ENCODE measurements at regions not wholly inside any gene's neighbourhood (a gene's known extent, or its start where the extent isn't known, plus 50 kb on each side); places are given as distances from the start of the nearest gene placed in this dataset.

GRCh38 chr2:109702250-109702985 is 88.3 kb downstream of the SOWAHC start:
- Histone ChIP-seq H3K4me1 (ENCODE audit: control insufficient read depth in 1 of 2, insufficient read depth in 2 of 2, low read length in 2 of 2) (peaks cover 24 to 34% of the 10 kb centered on the region in 2 donors), H3K9me3 (ENCODE audit: control insufficient read depth in 1 of 2, low read length in 2 of 2) (no peaks in the 10 kb centered on the region), H3K36me3 (ENCODE audit: control insufficient read depth in 1 of 2, insufficient read depth in 2 of 2, low read length in 2 of 2) (no peaks in the 10 kb centered on the region), H3K27ac (ENCODE audit: low read depth, low read length) (no peak overlapping the region), H3K27me3 (ENCODE audit: control insufficient read depth in 1 of 2, insufficient read depth in 2 of 2, low read length in 2 of 2) (no peaks in the 10 kb centered on the region), H3K9ac (ENCODE audit: low read depth in 1 of 2, low read length in 2 of 2) (no peak overlapping the region), H3K4me3 (ENCODE audit: low read depth in 1 of 2, low read length in 2 of 2) (no peak overlapping the region)

GRCh38 chr2:109703077-109703476 is 88.9 kb downstream of the SOWAHC start:
- Histone ChIP-seq H3K9me3 (ENCODE audit: control insufficient read depth in 1 of 2, low read length in 2 of 2) (no peaks in the 10 kb centered on the region), H3K4me1 (ENCODE audit: control insufficient read depth in 1 of 2, insufficient read depth in 2 of 2, low read length in 2 of 2) (peaks cover 24 to 34% of the 10 kb centered on the region in 2 donors), H3K4me3 (ENCODE audit: low read depth in 1 of 2, low read length in 2 of 2) (no peak overlapping the region), H3K27ac (ENCODE audit: low read depth, low read length) (no peak overlapping the region), H3K36me3 (ENCODE audit: control insufficient read depth in 1 of 2, insufficient read depth in 2 of 2, low read length in 2 of 2) (no peaks in the 10 kb centered on the region), H3K9ac (ENCODE audit: low read depth in 1 of 2, low read length in 2 of 2) (no peak overlapping the region), H3K27me3 (ENCODE audit: control insufficient read depth in 1 of 2, insufficient read depth in 2 of 2, low read length in 2 of 2) (no peaks in the 10 kb centered on the region)

DNA sequence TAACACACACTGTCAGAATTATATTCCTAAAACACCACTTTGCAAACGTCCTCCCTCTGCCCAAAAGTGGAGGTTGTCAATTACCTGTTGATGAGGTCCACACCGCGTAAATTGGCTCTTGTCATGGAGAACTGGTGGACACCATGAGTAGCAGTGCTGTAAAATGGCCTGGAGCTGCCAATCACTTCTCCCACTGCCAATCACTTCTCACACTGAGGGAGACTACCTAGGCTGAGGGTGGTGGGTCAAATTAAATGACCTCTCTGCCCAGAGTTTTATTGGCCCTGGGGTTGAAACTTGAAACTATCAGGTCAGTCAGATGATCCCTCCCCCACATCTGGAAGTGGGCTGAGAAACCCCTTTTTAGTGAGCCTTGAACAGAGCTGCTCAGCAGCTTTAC is 89.6 kb downstream of the SOWAHC start:
- Histone ChIP-seq H3K36me3 (ENCODE audit: control insufficient read depth in 1 of 2, insufficient read depth in 2 of 2, low read length in 2 of 2) (no peaks in the 10 kb centered on the region), H3K27ac (ENCODE audit: low read depth, low read length) (no peak overlapping the region)

DNA sequence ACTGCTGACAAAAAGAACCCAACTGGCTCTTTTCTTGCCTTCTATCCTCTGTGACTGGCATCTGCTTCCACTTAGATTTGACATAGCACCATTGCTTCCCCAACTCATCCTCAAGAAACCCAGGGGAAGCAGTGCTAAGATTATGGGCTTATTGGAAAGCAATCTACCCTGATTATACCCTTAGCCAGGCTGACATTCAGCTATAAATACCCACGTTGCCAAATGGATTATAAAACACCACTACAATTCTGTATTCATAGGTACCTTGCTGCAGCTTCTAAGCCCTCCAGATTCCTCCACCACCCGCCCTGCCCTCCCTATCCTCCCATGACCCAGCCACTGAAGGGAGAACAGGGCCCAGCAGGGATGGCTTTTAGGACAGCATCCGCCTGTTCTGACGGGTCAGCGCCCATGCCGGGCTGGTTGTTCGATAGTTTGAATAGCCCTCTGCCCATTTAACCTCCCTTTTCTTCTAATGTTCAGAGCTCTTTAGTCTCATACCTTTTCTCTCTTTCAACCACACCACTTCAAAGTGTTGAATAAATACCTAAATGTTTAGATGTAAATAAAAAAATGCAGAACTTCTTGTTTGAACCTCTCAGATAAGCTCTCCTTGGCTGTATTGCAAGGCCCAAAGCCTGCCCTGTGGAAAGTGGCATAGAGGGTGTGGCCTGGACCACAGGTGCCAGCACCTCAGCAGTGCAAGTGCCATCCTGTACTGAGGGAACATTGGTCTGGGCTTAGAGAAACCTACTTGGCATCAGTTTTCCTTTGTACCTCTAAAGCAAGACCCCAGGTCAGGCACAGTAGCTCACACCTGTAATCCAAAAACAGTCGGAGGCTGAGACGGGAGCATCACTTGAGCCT is 86.6 kb upstream of the RGPD5 start:
- Histone ChIP-seq H3K9me3 (ENCODE audit: control insufficient read depth in 1 of 2, low read length in 2 of 2) (no peaks in the 10 kb centered on the region), H3K4me1 (ENCODE audit: control insufficient read depth in 1 of 2, insufficient read depth in 2 of 2, low read length in 2 of 2) (peaks cover 5 to 6% of the 10 kb centered on the region in 2 donors), H3K9ac (ENCODE audit: low read depth in 1 of 2, low read length in 2 of 2) (no peak overlapping the region), H3K4me3 (ENCODE audit: low read depth in 1 of 2, low read length in 2 of 2) (no peak overlapping the region), H3K27ac (ENCODE audit: low read depth, low read length) (no peak overlapping the region), H3K27me3 (ENCODE audit: control insufficient read depth in 1 of 2, insufficient read depth in 2 of 2, low read length in 2 of 2) (no peaks in the 10 kb centered on the region), H3K36me3 (ENCODE audit: control insufficient read depth in 1 of 2, insufficient read depth in 2 of 2, low read length in 2 of 2) (no peaks in the 10 kb centered on the region)

More for the DNA sequence above, 89.6 kb downstream of the SOWAHC start:
- Histone ChIP-seq H3K27me3 (ENCODE audit: control insufficient read depth in 1 of 2, insufficient read depth in 2 of 2, low read length in 2 of 2) (no peaks in the 10 kb centered on the region), H3K9me3 (ENCODE audit: control insufficient read depth in 1 of 2, low read length in 2 of 2) (no peaks in the 10 kb centered on the region), H3K4me1 (ENCODE audit: control insufficient read depth in 1 of 2, insufficient read depth in 2 of 2, low read length in 2 of 2) (peaks cover 24 to 31% of the 10 kb centered on the region in 2 donors), H3K9ac (ENCODE audit: low read depth in 1 of 2, low read length in 2 of 2) (no peak overlapping the region), H3K4me3 (ENCODE audit: low read depth in 1 of 2, low read length in 2 of 2) (no peak overlapping the region)

DNA sequence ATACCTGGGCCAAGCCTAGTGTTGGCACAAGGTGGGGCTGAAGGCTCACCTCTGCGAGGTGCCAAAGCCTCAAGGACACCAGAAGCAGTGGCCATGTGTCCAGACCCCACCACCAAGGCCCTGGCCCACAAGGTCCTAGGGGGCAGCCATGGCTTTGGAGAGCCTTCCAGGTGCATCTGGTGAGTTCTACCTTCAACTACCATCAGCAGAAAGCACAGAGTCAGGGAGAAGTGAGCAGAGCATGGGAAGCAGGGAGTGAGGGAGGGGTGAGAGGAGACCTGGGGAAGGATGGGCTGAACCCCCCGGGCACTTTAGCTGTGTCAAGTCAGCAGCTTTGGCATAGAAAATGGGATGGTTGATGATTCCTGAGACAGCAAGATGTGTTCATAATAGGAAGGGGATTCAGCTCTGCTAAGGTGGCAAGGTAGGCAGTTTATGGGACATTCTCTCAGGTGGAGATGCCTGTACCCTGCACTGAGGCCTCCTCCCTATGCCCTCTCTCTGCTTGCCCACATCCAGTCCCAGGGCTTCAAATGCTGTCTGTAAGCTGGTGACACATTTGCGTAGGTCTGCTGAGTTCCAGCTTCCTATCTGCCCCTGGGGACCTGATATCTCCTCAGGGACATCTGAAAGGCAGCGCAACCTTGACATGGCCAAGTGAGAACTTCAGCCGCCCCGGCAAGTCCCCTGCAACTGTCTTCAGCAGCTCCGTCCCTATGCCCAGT is 83.4 kb upstream of the RGPD5 start:
- H3K36me3 ChIP-seq (ENCODE audit: control insufficient read depth in 1 of 2, insufficient read depth in 2 of 2, low read length in 2 of 2) = no peaks in the 10 kb centered on the region
- no peak overlapping the region for H3K4me3 ChIP-seq (ENCODE audit: low read depth in 1 of 2, low read length in 2 of 2)
- no peaks in the 10 kb centered on the region for H3K27me3 ChIP-seq (ENCODE audit: control insufficient read depth in 1 of 2, insufficient read depth in 2 of 2, low read length in 2 of 2)
- peaks cover 0 to 4% of the 10 kb centered on the region in 2 donors for H3K4me1 ChIP-seq (ENCODE audit: control insufficient read depth in 1 of 2, insufficient read depth in 2 of 2, low read length in 2 of 2)
- no peaks in the 10 kb centered on the region for H3K9me3 ChIP-seq (ENCODE audit: control insufficient read depth in 1 of 2, low read length in 2 of 2)
- H3K9ac ChIP-seq (ENCODE audit: low read depth in 1 of 2, low read length in 2 of 2) = no peak overlapping the region
- no peak overlapping the region for H3K27ac ChIP-seq (ENCODE audit: low read depth, low read length)

GRCh38 chr2:109711230-109712122 is 82.6 kb upstream of the RGPD5 start:
- Histone ChIP-seq H3K9me3 (ENCODE audit: control insufficient read depth in 1 of 2, low read length in 2 of 2) (no peaks in the 10 kb centered on the region), H3K27me3 (ENCODE audit: control insufficient read depth in 1 of 2, insufficient read depth in 2 of 2, low read length in 2 of 2) (no peaks in the 10 kb centered on the region), H3K36me3 (ENCODE audit: control insufficient read depth in 1 of 2, insufficient read depth in 2 of 2, low read length in 2 of 2) (no peaks in the 10 kb centered on the region), H3K4me3 (ENCODE audit: low read depth in 1 of 2, low read length in 2 of 2) (no peak overlapping the region), H3K9ac (ENCODE audit: low read depth in 1 of 2, low read length in 2 of 2) (no peak overlapping the region), H3K4me1 (ENCODE audit: control insufficient read depth in 1 of 2, insufficient read depth in 2 of 2, low read length in 2 of 2) (peaks cover 0 to 4% of the 10 kb centered on the region in 2 donors), H3K27ac (ENCODE audit: low read depth, low read length) (no peak overlapping the region)

GRCh38 chr2:109712123-109712449 is 82.0 kb upstream of the RGPD5 start:
- no peak overlapping the region for H3K9ac ChIP-seq (ENCODE audit: low read depth in 1 of 2, low read length in 2 of 2)
- no peak overlapping the region for H3K4me3 ChIP-seq (ENCODE audit: low read depth in 1 of 2, low read length in 2 of 2)
- H3K9me3 ChIP-seq (ENCODE audit: control insufficient read depth in 1 of 2, low read length in 2 of 2) = no peaks in the 10 kb centered on the region
- no peaks in the 10 kb centered on the region for H3K36me3 ChIP-seq (ENCODE audit: control insufficient read depth in 1 of 2, insufficient read depth in 2 of 2, low read length in 2 of 2)
- H3K27me3 ChIP-seq (ENCODE audit: control insufficient read depth in 1 of 2, insufficient read depth in 2 of 2, low read length in 2 of 2) = no peaks in the 10 kb centered on the region
- H3K27ac ChIP-seq (ENCODE audit: low read depth, low read length) = no peak overlapping the region
- H3K4me1 ChIP-seq (ENCODE audit: control insufficient read depth in 1 of 2, insufficient read depth in 2 of 2, low read length in 2 of 2) = peaks cover 0 to 4% of the 10 kb centered on the region in 2 donors

- H3K36me3 ChIP-seq (ENCODE audit: control insufficient read depth in 1 of 2, insufficient read depth in 2 of 2, low read length in 2 of 2) = no peaks in the 10 kb centered on the region
- H3K9me3 ChIP-seq (ENCODE audit: control insufficient read depth in 1 of 2, low read length in 2 of 2) = no peaks in the 10 kb centered on the region
- no peak overlapping the region for H3K27ac ChIP-seq (ENCODE audit: low read depth, low read length)
- H3K9ac ChIP-seq (ENCODE audit: low read depth in 1 of 2, low read length in 2 of 2) = no peak overlapping the region
- no peaks in the 10 kb centered on the region for H3K27me3 ChIP-seq (ENCODE audit: control insufficient read depth in 1 of 2, insufficient read depth in 2 of 2, low read length in 2 of 2)
- no peak overlapping the region for H3K4me3 ChIP-seq (ENCODE audit: low read depth in 1 of 2, low read length in 2 of 2)
- H3K4me1 ChIP-seq (ENCODE audit: control insufficient read depth in 1 of 2, insufficient read depth in 2 of 2, low read length in 2 of 2) = peaks cover 0 to 4% of the 10 kb centered on the region in 2 donors
Observed at GRCh38 chr2:109712746-109713145, 81.4 kb upstream of the RGPD5 start.

DNA sequence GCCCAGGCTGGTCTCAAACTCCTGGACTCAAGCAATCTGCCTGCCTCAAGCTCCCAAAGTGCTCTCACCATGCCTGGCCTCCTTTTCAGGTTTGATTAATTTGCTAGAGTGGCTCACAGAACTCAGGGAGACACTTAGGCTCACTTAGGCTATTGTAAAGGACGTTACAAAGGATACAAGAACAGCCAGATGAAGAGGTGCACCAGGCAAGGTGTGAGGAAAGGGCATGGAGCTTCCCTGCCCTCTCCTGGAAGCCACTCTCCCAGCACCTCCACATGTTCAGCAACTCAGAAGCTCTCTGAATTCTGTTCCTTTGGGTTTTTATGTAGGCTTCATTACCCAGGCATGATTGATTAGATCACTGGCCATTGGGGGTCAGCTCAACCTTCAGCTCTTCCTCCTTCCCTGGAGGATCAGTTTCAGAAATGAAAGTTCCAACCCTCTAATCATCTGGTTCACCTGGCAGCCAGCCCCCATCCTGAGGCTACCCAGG is 78.7 kb upstream of the RGPD5 start:
- Histone ChIP-seq H3K27ac (ENCODE audit: low read depth, low read length) (no peak overlapping the region), H3K9me3 (ENCODE audit: control insufficient read depth in 1 of 2, low read length in 2 of 2) (no peaks in the 10 kb centered on the region), H3K4me3 (ENCODE audit: low read depth in 1 of 2, low read length in 2 of 2) (no peak overlapping the region), H3K9ac (ENCODE audit: low read depth in 1 of 2, low read length in 2 of 2) (no peak overlapping the region), H3K27me3 (ENCODE audit: control insufficient read depth in 1 of 2, insufficient read depth in 2 of 2, low read length in 2 of 2) (no peaks in the 10 kb centered on the region), H3K36me3 (ENCODE audit: control insufficient read depth in 1 of 2, insufficient read depth in 2 of 2, low read length in 2 of 2) (no peaks in the 10 kb centered on the region), H3K4me1 (ENCODE audit: control insufficient read depth in 1 of 2, insufficient read depth in 2 of 2, low read length in 2 of 2) (no peaks in the 10 kb centered on the region)

All from duodenal mucosa (tissue), 2 donors.